SK-N-SH (cell line): ENCODE measurements at regions not wholly inside any gene's neighbourhood (a gene's known extent, or its start where the extent isn't known, plus 50 kb on each side); places are given as distances from the start of the nearest gene placed in this dataset.

ENCODE experiments used
- CTCF ChIP-seq: fragments of 200-600 bp; sonication (generic); IDR thresholded peaks from 2 replicates; pipeline ENCODE4 v1.6.1; 2017; ENCODE audit warnings: antibody characterized with exemption, mild to moderate bottlenecking, moderate library complexity
- EZH2phosphoT487 ChIP-seq: fragments of 200-600 bp; sonication (generic); IDR thresholded peaks from 2 replicates; pipeline ENCODE4 v1.6.1; 2017; ENCODE audit warnings: low read depth, mixed run types, mild to moderate bottlenecking, antibody characterized with exemption, moderate library complexity, borderline replicate concordance
- GABPA ChIP-seq: IDR thresholded peaks from 2 replicates; pipeline ENCODE4 v1.4.0; 2012; ENCODE audit warnings: low read depth, mild to moderate bottlenecking
- MAX ChIP-seq: IDR thresholded peaks from 2 replicates; pipeline ENCODE4 v1.4.0; 2012; ENCODE audit warnings: low read depth
- PBX3 ChIP-seq: IDR thresholded peaks from 2 replicates; pipeline ENCODE4; 2012
- POLR2AphosphoS5 ChIP-seq: IDR thresholded peaks from 2 replicates; pipeline ENCODE4 v1.6.1; 2012; ENCODE audit warnings: low read depth, low read length
- REST ChIP-seq: IDR thresholded peaks from 2 replicates; pipeline ENCODE4 v1.6.1; 2012; ENCODE audit warnings: mild to moderate bottlenecking, low read depth, low read length, moderate library complexity
- RFX5 ChIP-seq: IDR thresholded peaks from 2 replicates; pipeline ENCODE4 v1.6.1; 2012; ENCODE audit warnings: mild to moderate bottlenecking, improper control_type of control experiment, low read length
- USF2 ChIP-seq: fragments of 150-350 bp; IDR thresholded peaks from 2 replicates; pipeline ENCODE4 v1.6.1; 2017; ENCODE audit warnings: antibody characterized with exemption, low read length, low read depth, borderline replicate concordance
- YY1 ChIP-seq: IDR thresholded peaks from 2 replicates; pipeline ENCODE4 v1.4.0; 2012; ENCODE audit warnings: low read depth, mild to moderate bottlenecking

GRCh38 chr10:10807106-10807505 lies 210.6 kb upstream of the CELF2 start:
- TF ChIP-seq POLR2AphosphoS5: no peak
- no peak for TF ChIP-seq MAX
- no peak for TF ChIP-seq YY1
- TF ChIP-seq EZH2phosphoT487: no peak
- no peak for TF ChIP-seq CTCF
- no peak for TF ChIP-seq REST
- no peak for TF ChIP-seq RFX5
- no peak for TF ChIP-seq PBX3
- TF ChIP-seq GABPA: no peak
- no peak for TF ChIP-seq USF2
